Suprapubic skin (tissue), 4 donors: ENCODE measurements at regions not wholly inside any gene's neighbourhood (a gene's known extent, or its start where the extent isn't known, plus 50 kb on each side); places are given as distances from the start of the nearest gene placed in this dataset.

Experiments used
- DNase-seq, 2 donors: peaks; one replicate each; pipeline ENCODE4 v3.0.0-alpha.2; 2019; ENCODE audit warnings: low spot score in 2 of 2
- H3K27ac ChIP-seq: fragments of 200-600 bp; sonication (generic); one replicate; pipeline ENCODE4 v1.5.1; 2019
- H3K27me3 ChIP-seq: fragments of 200-600 bp; sonication (generic); one replicate; pipeline ENCODE4 v1.5.1; 2019
- H3K36me3 ChIP-seq: fragments of 200-600 bp; sonication (generic); one replicate; pipeline ENCODE4 v1.5.1; 2019
- H3K4me1 ChIP-seq: fragments of 200-600 bp; sonication (generic); one replicate; pipeline ENCODE4 v1.5.1; 2019
- H3K4me3 ChIP-seq: fragments of 200-600 bp; sonication (generic); one replicate; pipeline ENCODE4 v1.5.1; 2019; ENCODE audit warnings: mild to moderate bottlenecking
- H3K9me3 ChIP-seq: fragments of 200-600 bp; sonication (generic); one replicate; pipeline ENCODE4 v1.5.1; 2019
- EP300 ChIP-seq: sonication (generic); formaldehyde crosslinking; IDR thresholded peaks from one replicate; pipeline ENCODE4 v1.6.1; 2017; ENCODE audit warnings: antibody characterized with exemption
- POLR2A ChIP-seq, 2 donors: fragments of 450-650 bp; IDR thresholded peaks; one replicate each; pipeline ENCODE4 v1.6.1; 2017; ENCODE audit warnings: antibody characterized with exemption in 2 of 2, mild to moderate bottlenecking in 2 of 2, moderate library complexity in 2 of 2
- POLR2AphosphoS5 ChIP-seq, 3 donors: sonication (generic); formaldehyde crosslinking; IDR thresholded peaks; one replicate each; pipeline ENCODE4 v1.6.1; 2017; ENCODE audit warnings: antibody characterized with exemption in 3 of 3
- WGBS: methylation state at CpG from one replicate; pipeline ENCODE4 v1.1.5; 2018; 5-methylcytosine and 5-hydroxymethylcytosine counted together
- TF ChIP-seq, protein P1 (sequence below), 2 donors: fragments of 200-600 bp in 1 of 2; fragments of 450-650 bp in 1 of 2; sonication (generic) in 1 of 2; IDR thresholded peaks; one replicate each; pipeline ENCODE4 v1.5.1; 2016 to 2019; ENCODE audit warnings: antibody characterized with exemption in 2 of 2, mild to moderate bottlenecking in 1 of 2, moderate library complexity in 1 of 2

GRCh38 chr20:4370851-4371250, 121.8 kb upstream of the ADRA1D start:
- no peaks in the 10 kb centered on the region for H3K4me1 ChIP-seq
- no peaks in the 10 kb centered on the region for H3K36me3 ChIP-seq
- WGBS = 90% methylated on average over 2 of the region's 2 CpGs
- no peaks in the 10 kb centered on the region for H3K27me3 ChIP-seq
- no peaks in the 10 kb centered on the region for H3K9me3 ChIP-seq
- no peak for DNase-seq
- no peak overlapping the region for H3K4me3 ChIP-seq
- TF ChIP-seq POLR2AphosphoS5 (IDR thresholded peaks at IDR 0.05) = no peak
- TF ChIP-seq POLR2A (IDR thresholded peaks at IDR 0.05) = no peak
- TF ChIP-seq, protein P1, sequence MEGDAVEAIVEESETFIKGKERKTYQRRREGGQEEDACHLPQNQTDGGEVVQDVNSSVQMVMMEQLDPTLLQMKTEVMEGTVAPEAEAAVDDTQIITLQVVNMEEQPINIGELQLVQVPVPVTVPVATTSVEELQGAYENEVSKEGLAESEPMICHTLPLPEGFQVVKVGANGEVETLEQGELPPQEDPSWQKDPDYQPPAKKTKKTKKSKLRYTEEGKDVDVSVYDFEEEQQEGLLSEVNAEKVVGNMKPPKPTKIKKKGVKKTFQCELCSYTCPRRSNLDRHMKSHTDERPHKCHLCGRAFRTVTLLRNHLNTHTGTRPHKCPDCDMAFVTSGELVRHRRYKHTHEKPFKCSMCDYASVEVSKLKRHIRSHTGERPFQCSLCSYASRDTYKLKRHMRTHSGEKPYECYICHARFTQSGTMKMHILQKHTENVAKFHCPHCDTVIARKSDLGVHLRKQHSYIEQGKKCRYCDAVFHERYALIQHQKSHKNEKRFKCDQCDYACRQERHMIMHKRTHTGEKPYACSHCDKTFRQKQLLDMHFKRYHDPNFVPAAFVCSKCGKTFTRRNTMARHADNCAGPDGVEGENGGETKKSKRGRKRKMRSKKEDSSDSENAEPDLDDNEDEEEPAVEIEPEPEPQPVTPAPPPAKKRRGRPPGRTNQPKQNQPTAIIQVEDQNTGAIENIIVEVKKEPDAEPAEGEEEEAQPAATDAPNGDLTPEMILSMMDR (IDR thresholded peaks at IDR 0.05) = no peak
- no peak for TF ChIP-seq EP300
- no peak overlapping the region for H3K27ac ChIP-seq

GRCh38 chr20:4369798-4370124, 120.7 kb upstream of the ADRA1D start:
- H3K36me3 ChIP-seq = no peaks in the 10 kb centered on the region
- DNase-seq = no peak
- H3K27ac ChIP-seq = no peak overlapping the region
- 82% methylated on average over 6 of the region's 6 CpGs for WGBS
- H3K4me1 ChIP-seq = no peaks in the 10 kb centered on the region
- H3K4me3 ChIP-seq = no peak overlapping the region
- H3K9me3 ChIP-seq = no peaks in the 10 kb centered on the region
- TF ChIP-seq EP300 (no peak), POLR2AphosphoS5 (IDR thresholded peaks at IDR 0.05) (no peak), POLR2A (IDR thresholded peaks at IDR 0.05) (no peak)
- TF ChIP-seq, protein P1 (IDR thresholded peaks at IDR 0.05) = no peak
- no peaks in the 10 kb centered on the region for H3K27me3 ChIP-seq

DNA sequence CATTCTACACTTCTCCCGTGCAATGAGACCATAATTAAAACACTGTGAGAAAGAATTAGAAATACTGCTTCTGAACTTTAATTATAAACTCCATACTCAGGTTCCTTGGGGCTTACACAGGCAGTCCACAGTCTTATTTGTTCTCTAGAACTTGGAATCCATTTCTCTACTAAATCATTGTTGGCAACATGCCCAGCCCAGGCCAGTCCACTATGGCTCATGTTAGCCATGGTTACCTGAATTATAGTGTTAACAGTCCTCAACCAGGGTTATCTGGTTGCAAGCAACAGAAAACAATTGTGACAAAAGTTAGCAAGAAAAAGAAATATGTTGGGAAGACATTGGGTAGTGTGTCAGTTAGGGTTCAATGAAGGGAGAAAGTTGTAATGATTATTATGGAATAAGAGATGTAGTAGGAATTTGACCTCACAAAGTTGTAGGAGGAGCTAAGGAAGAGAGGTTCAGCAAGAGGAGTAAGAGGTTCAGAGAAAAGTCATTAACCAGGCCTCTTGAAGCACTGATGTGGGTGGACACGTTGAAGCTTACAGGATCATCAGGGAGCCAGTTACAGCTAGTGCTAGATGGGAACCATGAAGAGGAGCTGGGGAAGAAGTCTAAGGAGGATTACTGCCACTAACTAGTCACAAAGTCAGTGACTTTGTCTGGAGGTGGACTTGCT, 120.2 kb upstream of the ADRA1D start:
- no peak for TF ChIP-seq EP300
- TF ChIP-seq, protein P1 (IDR thresholded peaks at IDR 0.05) = no peak
- WGBS = 84% methylated on average over 2 of the region's 2 CpGs
- DNase-seq = no peak
- Histone ChIP-seq H3K9me3 (no peaks in the 10 kb centered on the region), H3K4me1 (no peaks in the 10 kb centered on the region), H3K4me3 (no peak overlapping the region), H3K36me3 (no peaks in the 10 kb centered on the region), H3K27ac (no peak overlapping the region), H3K27me3 (no peaks in the 10 kb centered on the region)

DNA sequence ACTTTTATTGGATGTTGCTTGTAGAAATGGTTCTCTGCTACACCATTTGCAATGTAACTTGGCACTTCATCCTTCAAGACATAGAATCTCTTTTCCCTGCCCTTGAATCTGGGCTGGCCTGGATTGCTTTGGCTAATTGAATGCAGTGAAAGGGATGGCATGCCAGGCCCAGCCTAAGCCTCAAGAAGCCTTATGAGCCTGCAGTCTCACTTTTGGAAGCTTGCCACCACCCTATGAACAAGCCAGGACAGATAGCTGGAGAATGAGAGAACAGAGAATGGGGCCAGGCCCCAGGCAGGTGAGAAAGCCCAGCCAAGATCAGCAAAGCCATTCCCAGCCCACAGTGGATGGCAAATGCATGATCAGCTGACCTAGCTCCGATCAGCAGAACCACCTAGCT, 117.0 kb upstream of the ADRA1D start:
- TF ChIP-seq POLR2AphosphoS5 (IDR thresholded peaks at IDR 0.05) (no peak), EP300 (no peak), POLR2A (IDR thresholded peaks at IDR 0.05) (no peak)
- TF ChIP-seq, protein P1 (IDR thresholded peaks at IDR 0.05) = no peak
- H3K9me3 ChIP-seq = no peaks in the 10 kb centered on the region
- H3K4me3 ChIP-seq = no peak overlapping the region
- H3K4me1 ChIP-seq = no peaks in the 10 kb centered on the region
- H3K27me3 ChIP-seq = no peaks in the 10 kb centered on the region
- no peak overlapping the region for H3K27ac ChIP-seq
- DNase-seq = no peak
- no peaks in the 10 kb centered on the region for H3K36me3 ChIP-seq
- 80% methylated on average over 1 of the region's 1 CpG for WGBS

DNA sequence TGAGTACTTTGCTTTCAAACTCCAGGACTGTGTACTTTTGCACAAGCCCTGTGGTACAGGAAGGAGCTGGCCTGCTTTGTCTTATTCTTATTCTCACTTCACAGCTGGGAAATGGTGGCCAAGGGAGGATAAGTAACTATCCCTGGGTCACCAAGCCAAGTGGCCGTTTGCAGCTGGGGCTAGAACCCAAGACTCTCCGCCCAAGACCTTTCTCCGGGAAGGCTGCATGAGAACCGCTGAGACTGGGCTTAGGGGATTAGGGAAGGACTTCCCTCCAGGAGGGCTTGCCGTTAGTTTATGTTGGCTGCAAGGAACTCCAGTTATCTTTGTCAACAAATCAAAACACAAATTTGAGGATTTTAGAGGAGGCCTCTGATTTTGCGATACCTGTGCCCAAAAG, 109.5 kb upstream of the ADRA1D start:
- Histone ChIP-seq H3K27me3 (no peaks in the 10 kb centered on the region), H3K36me3 (no peaks in the 10 kb centered on the region), H3K4me1 (no peaks in the 10 kb centered on the region), H3K4me3 (no peak overlapping the region), H3K9me3 (no peaks in the 10 kb centered on the region), H3K27ac (no peak overlapping the region)
- TF ChIP-seq EP300 (no peak), POLR2A (IDR thresholded peaks at IDR 0.05) (no peak), POLR2AphosphoS5 (IDR thresholded peaks at IDR 0.05) (no peak)
- TF ChIP-seq, protein P1 (IDR thresholded peaks at IDR 0.05) = no peak
- WGBS = 83% methylated on average over 6 of the region's 6 CpGs
- DNase-seq = no peak
